ENCODE measurements at regions not wholly inside any gene's neighbourhood (a gene's known extent, or its start where the extent isn't known, plus 50 kb on each side); places are given as distances from the start of the nearest gene placed in this dataset.
"Not testable (repeated sequence)": the region's sequence is repeated elsewhere in the genome, so short reads cannot be mapped to it uniquely, and the experiment has no call there.

- H3K4me2 ChIP-seq (ENCODE audit: low read length) = no peak overlapping the region
- H3K79me1 ChIP-seq (ENCODE audit: low read length) = no peaks in the 10 kb centered on the region
- H3K56ac ChIP-seq (ENCODE audit: low read length) = no peak overlapping the region
- H3K27me3 ChIP-seq (ENCODE audit: insufficient read depth, low read length, poor library complexity) = no peaks in the 10 kb centered on the region
- H3K4me1 ChIP-seq (ENCODE audit: control insufficient read depth, low read depth, low read length) = peaks cover 16% of the 10 kb centered on the region
- no peak overlapping the region for H4K8ac ChIP-seq (ENCODE audit: low read depth, low read length)
- peak overlapping the region; percentile 89 for H3K18ac ChIP-seq (ENCODE audit: low read length)
- H2BK5ac ChIP-seq (ENCODE audit: low read length) = peak overlapping the region; percentile 10
- H3K23ac ChIP-seq (ENCODE audit: low read length) = no peak overlapping the region
- WGBS (ENCODE audit: extremely low coverage, insufficient coverage, low lambda C conversion rate) = no CpG with 5 or more reads among the region's 3 CpGs
- H3K79me2 ChIP-seq (ENCODE audit: control insufficient read depth, insufficient read depth, low read length) = no peaks in the 10 kb centered on the region
- H2BK120ac ChIP-seq (ENCODE audit: low read depth, low read length) = peak overlapping the region; percentile 56
- H3K4ac ChIP-seq (ENCODE audit: low read depth, low read length) = peak overlapping the region; percentile 85
- H2AK5ac ChIP-seq (ENCODE audit: low read length) = peak overlapping the region; percentile 35
- no peak overlapping the region for H3K9ac ChIP-seq (ENCODE audit: low read length)
- H3K36me3 ChIP-seq (ENCODE audit: control insufficient read depth, insufficient read depth, low read length) = no peaks in the 10 kb centered on the region
- H2BK15ac ChIP-seq (replicated peaks; ENCODE audit: low read depth) = peak overlapping the region; percentile 37
- no peak overlapping the region for H3K27ac ChIP-seq (ENCODE audit: low read depth, low read length)
- H3K4me3 ChIP-seq (ENCODE audit: low read length) = no peak overlapping the region
- H4K5ac ChIP-seq (ENCODE audit: low read length) = no peak overlapping the region
- DNase-seq = no peak
Observed at GRCh38 chr2:224217962-224218347, 178.9 kb upstream of the SERPINE2 start.

DNA sequence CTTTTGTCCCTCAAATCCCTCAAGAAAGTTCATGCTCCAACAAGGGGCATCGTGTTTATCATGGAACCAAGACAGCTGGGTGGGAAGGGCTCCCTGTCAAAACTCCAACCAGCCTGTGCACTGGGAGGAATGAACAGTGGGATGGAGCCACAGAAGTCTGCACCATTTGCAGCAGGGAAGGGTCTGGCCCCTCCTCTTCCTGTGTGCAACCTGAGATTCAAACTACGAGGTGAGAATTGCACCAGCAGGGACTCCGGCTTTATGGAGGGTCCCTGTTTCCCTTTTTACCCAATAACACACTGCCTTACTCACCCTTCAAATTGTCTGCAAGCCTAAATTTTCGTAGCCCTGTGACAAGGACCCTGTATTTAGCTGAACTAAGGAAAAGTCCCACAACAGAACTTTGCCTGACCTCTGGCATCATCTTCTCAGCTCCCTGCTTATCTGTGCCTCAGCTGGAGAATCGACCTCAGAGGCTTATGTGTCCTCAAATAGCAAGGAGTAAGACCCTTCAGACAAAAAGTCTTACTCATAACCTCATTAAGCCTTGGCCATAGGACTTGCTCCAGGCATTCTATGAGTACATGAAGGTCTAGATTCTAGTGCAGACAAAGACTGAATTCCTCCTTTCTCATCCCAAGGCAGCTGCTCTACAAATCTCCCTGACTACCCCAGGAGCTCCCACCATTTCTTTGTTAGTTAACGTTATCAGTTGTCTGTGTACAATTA is 178.3 kb upstream of the SERPINE2 start:
- H3K4ac ChIP-seq (ENCODE audit: low read depth, low read length) = peak overlapping the region; percentile 84
- H3K4me2 ChIP-seq (ENCODE audit: low read length) = no peak overlapping the region
- no peak overlapping the region for H3K4me3 ChIP-seq (ENCODE audit: low read length)
- no peak overlapping the region for H4K5ac ChIP-seq (ENCODE audit: low read length)
- H3K18ac ChIP-seq (ENCODE audit: low read length) = peak overlapping the region; percentile 89
- H3K27me3 ChIP-seq (ENCODE audit: insufficient read depth, low read length, poor library complexity) = no peaks in the 10 kb centered on the region
- peak overlapping the region; percentile 6 for H3K27ac ChIP-seq (ENCODE audit: low read depth, low read length)
- H3K9ac ChIP-seq (ENCODE audit: low read length) = no peak overlapping the region
- H3K23ac ChIP-seq (ENCODE audit: low read length) = no peak overlapping the region
- H3K4me1 ChIP-seq (ENCODE audit: control insufficient read depth, low read depth, low read length) = peaks cover 16% of the 10 kb centered on the region
- no peaks in the 10 kb centered on the region for H3K79me1 ChIP-seq (ENCODE audit: low read length)
- no peak overlapping the region for H4K8ac ChIP-seq (ENCODE audit: low read depth, low read length)
- peak overlapping the region; percentile 34 for H3K56ac ChIP-seq (ENCODE audit: low read length)
- no peak overlapping the region for H2AK5ac ChIP-seq (ENCODE audit: low read length)
- peak overlapping the region; percentile 77 for H2BK5ac ChIP-seq (ENCODE audit: low read length)
- peak overlapping the region; percentile 56 for H2BK120ac ChIP-seq (ENCODE audit: low read depth, low read length)
- no CpG with 5 or more reads among the region's 6 CpGs for WGBS (ENCODE audit: extremely low coverage, insufficient coverage, low lambda C conversion rate)
- H3K36me3 ChIP-seq (ENCODE audit: control insufficient read depth, insufficient read depth, low read length) = no peaks in the 10 kb centered on the region
- peak; percentile 47 for DNase-seq
- H3K79me2 ChIP-seq (ENCODE audit: control insufficient read depth, insufficient read depth, low read length) = no peaks in the 10 kb centered on the region
- peak overlapping the region; percentile 21 for H2BK15ac ChIP-seq (replicated peaks; ENCODE audit: low read depth)

- Histone ChIP-seq H3K4me1 (ENCODE audit: control insufficient read depth, low read depth, low read length) (peaks cover 19% of the 10 kb centered on the region), H2AK5ac (ENCODE audit: low read length) (peak overlapping the region; percentile 83), H2BK5ac (ENCODE audit: low read length) (peak overlapping the region; percentile 98), H3K4ac (ENCODE audit: low read depth, low read length) (peak overlapping the region; percentile 95), H4K5ac (ENCODE audit: low read length) (peak overlapping the region; percentile 92), H3K56ac (ENCODE audit: low read length) (peak overlapping the region; percentile 83), H3K9ac (ENCODE audit: low read length) (peak overlapping the region; percentile 64), H3K27ac (ENCODE audit: low read depth, low read length) (peak overlapping the region; percentile 87), H3K18ac (ENCODE audit: low read length) (peak overlapping the region; percentile 86), H2BK120ac (ENCODE audit: low read depth, low read length) (peak overlapping the region; percentile 95)
- H3K4me3 ChIP-seq (ENCODE audit: low read length); H3K23ac ChIP-seq (ENCODE audit: low read length); H3K27me3 ChIP-seq (ENCODE audit: insufficient read depth, low read length, poor library complexity); H3K36me3 ChIP-seq (ENCODE audit: control insufficient read depth, insufficient read depth, low read length); H2BK15ac ChIP-seq (replicated peaks; ENCODE audit: low read depth); H3K79me2 ChIP-seq (ENCODE audit: control insufficient read depth, insufficient read depth, low read length); H3K4me2 ChIP-seq (ENCODE audit: low read length); H3K79me1 ChIP-seq (ENCODE audit: low read length); H4K8ac ChIP-seq (ENCODE audit: low read depth, low read length): not testable (repeated sequence)
- DNase-seq = peak; percentile 75
- WGBS (ENCODE audit: extremely low coverage, insufficient coverage, low lambda C conversion rate) = no CpG with 5 or more reads among the region's 3 CpGs
Observed at GRCh38 chr2:224215611-224216010, 176.5 kb upstream of the SERPINE2 start.

- Histone ChIP-seq H3K4me3 (ENCODE audit: low read length) (no peak overlapping the region), H3K79me2 (ENCODE audit: control insufficient read depth, insufficient read depth, low read length) (no peaks in the 10 kb centered on the region), H2BK5ac (ENCODE audit: low read length) (peak overlapping the region; percentile 74), H3K27me3 (ENCODE audit: insufficient read depth, low read length, poor library complexity) (no peaks in the 10 kb centered on the region), H2AK5ac (ENCODE audit: low read length) (no peak overlapping the region), H4K5ac (ENCODE audit: low read length) (no peak overlapping the region), H3K27ac (ENCODE audit: low read depth, low read length) (peak overlapping the region; percentile 87), H3K9ac (ENCODE audit: low read length) (peak overlapping the region; percentile 5), H3K18ac (ENCODE audit: low read length) (no peak overlapping the region), H2BK120ac (ENCODE audit: low read depth, low read length) (peak overlapping the region; percentile 35), H3K4me2 (ENCODE audit: low read length) (no peak overlapping the region), H3K4me1 (ENCODE audit: control insufficient read depth, low read depth, low read length) (peaks cover 20% of the 10 kb centered on the region), H4K8ac (ENCODE audit: low read depth, low read length) (no peak overlapping the region), H3K4ac (ENCODE audit: low read depth, low read length) (peak overlapping the region; percentile 63), H3K23ac (ENCODE audit: low read length) (no peak overlapping the region), H3K56ac (ENCODE audit: low read length) (peak overlapping the region; percentile 52), H3K36me3 (ENCODE audit: control insufficient read depth, insufficient read depth, low read length) (no peaks in the 10 kb centered on the region), H2BK15ac (replicated peaks; ENCODE audit: low read depth) (no peak overlapping the region), H3K79me1 (ENCODE audit: low read length) (no peaks in the 10 kb centered on the region)
- DNase-seq = peak; percentile 77
- no CpG with 5 or more reads among the region's 4 CpGs for WGBS (ENCODE audit: extremely low coverage, insufficient coverage, low lambda C conversion rate)
Observed at GRCh38 chr2:224213396-224213795, 174.3 kb upstream of the SERPINE2 start.

DNA sequence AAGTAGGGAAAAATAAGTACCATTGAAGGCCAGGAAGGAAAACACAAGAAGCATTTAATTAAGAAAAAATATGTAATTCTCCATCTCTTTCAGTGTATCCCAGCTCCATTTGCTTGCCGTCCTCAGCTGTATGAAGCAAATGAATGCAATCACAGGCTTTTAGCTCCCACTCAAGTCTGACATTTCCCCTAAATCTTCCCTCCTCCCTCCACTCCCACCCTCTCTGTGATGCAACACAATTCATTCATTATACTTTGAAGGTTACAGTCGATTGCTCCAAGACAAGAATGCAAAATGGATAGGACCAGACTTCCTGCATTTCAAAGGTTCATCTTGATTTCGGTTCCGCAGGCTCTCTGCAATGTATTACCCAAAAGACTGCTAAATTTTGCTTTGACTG is 172.7 kb upstream of the SERPINE2 start:
- Histone ChIP-seq H3K4me3 (ENCODE audit: low read length) (no peak overlapping the region), H4K8ac (ENCODE audit: low read depth, low read length) (no peak overlapping the region), H2BK15ac (replicated peaks; ENCODE audit: low read depth) (no peak overlapping the region), H2AK5ac (ENCODE audit: low read length) (no peak overlapping the region), H3K79me2 (ENCODE audit: control insufficient read depth, insufficient read depth, low read length) (no peaks in the 10 kb centered on the region), H3K27ac (ENCODE audit: low read depth, low read length) (peak overlapping the region; percentile 83), H3K9ac (ENCODE audit: low read length) (peak overlapping the region; percentile 35), H3K18ac (ENCODE audit: low read length) (no peak overlapping the region), H3K4me1 (ENCODE audit: control insufficient read depth, low read depth, low read length) (peaks cover 22% of the 10 kb centered on the region), H2BK5ac (ENCODE audit: low read length) (peak overlapping the region; percentile 78), H3K27me3 (ENCODE audit: insufficient read depth, low read length, poor library complexity) (no peaks in the 10 kb centered on the region), H3K56ac (ENCODE audit: low read length) (peak overlapping the region; percentile 77), H3K4ac (ENCODE audit: low read depth, low read length) (no peak overlapping the region), H3K4me2 (ENCODE audit: low read length) (no peak overlapping the region), H3K36me3 (ENCODE audit: control insufficient read depth, insufficient read depth, low read length) (no peaks in the 10 kb centered on the region), H3K79me1 (ENCODE audit: low read length) (no peaks in the 10 kb centered on the region), H3K23ac (ENCODE audit: low read length) (no peak overlapping the region), H4K5ac (ENCODE audit: low read length) (peak overlapping the region; percentile 0), H2BK120ac (ENCODE audit: low read depth, low read length) (peak overlapping the region; percentile 64)
- DNase-seq = peak; percentile 66
- no CpG with 5 or more reads among the region's 4 CpGs for WGBS (ENCODE audit: extremely low coverage, insufficient coverage, low lambda C conversion rate)

GRCh38 chr2:224211181-224211480 is 172.0 kb upstream of the SERPINE2 start:
- Histone ChIP-seq H2AK5ac (ENCODE audit: low read length) (no peak overlapping the region), H3K4ac (ENCODE audit: low read depth, low read length) (peak overlapping the region; percentile 78), H3K4me2 (ENCODE audit: low read length) (no peak overlapping the region), H3K18ac (ENCODE audit: low read length) (peak overlapping the region; percentile 75), H3K56ac (ENCODE audit: low read length) (no peak overlapping the region), H2BK15ac (replicated peaks; ENCODE audit: low read depth) (no peak overlapping the region), H3K79me1 (ENCODE audit: low read length) (no peaks in the 10 kb centered on the region), H3K79me2 (ENCODE audit: control insufficient read depth, insufficient read depth, low read length) (no peaks in the 10 kb centered on the region), H3K27ac (ENCODE audit: low read depth, low read length) (peak overlapping the region; percentile 83), H3K4me3 (ENCODE audit: low read length) (no peak overlapping the region), H3K23ac (ENCODE audit: low read length) (no peak overlapping the region), H4K8ac (ENCODE audit: low read depth, low read length) (no peak overlapping the region), H2BK120ac (ENCODE audit: low read depth, low read length) (peak overlapping the region; percentile 86), H2BK5ac (ENCODE audit: low read length) (peak overlapping the region; percentile 52), H4K5ac (ENCODE audit: low read length) (no peak overlapping the region), H3K4me1 (ENCODE audit: control insufficient read depth, low read depth, low read length) (peaks cover 22% of the 10 kb centered on the region), H3K9ac (ENCODE audit: low read length) (no peak overlapping the region), H3K27me3 (ENCODE audit: insufficient read depth, low read length, poor library complexity) (no peaks in the 10 kb centered on the region), H3K36me3 (ENCODE audit: control insufficient read depth, insufficient read depth, low read length) (no peaks in the 10 kb centered on the region)
- no peak for DNase-seq
